HFFc6 (cell line): ENCODE measurements at regions not wholly inside any gene's neighbourhood (a gene's known extent, or its start where the extent isn't known, plus 50 kb on each side); places are given as distances from the start of the nearest gene placed in this dataset.
A peak's percentile ranks its signal among the peaks of the same experiment; 100 is the strongest.

Experiments
- DNase-seq: peaks from one replicate; pipeline ENCODE4 v3.0.0-alpha.2; 2018
- H3K27ac Mint-ChIP-seq: 2 replicates; pipeline ENCODE4 v1.8.0; 2020; ENCODE audit warnings: mild to moderate bottlenecking, mixed read lengths
- H3K27me3 Mint-ChIP-seq: 2 replicates; pipeline ENCODE4 v1.8.0; 2021; ENCODE audit warnings: mild to moderate bottlenecking, moderate library complexity, mixed read lengths; ENCODE audit not compliant: insufficient read depth
- H3K36me3 Mint-ChIP-seq: 2 replicates; pipeline ENCODE4 v1.8.0; 2021; ENCODE audit warnings: low read depth, mixed read lengths
- H3K4me1 Mint-ChIP-seq: 2 replicates; pipeline ENCODE4 v1.8.0; 2020; ENCODE audit warnings: low read depth, mixed read lengths
- H3K4me3 Mint-ChIP-seq: 2 replicates; pipeline ENCODE4 v1.8.0; 2020; ENCODE audit warnings: mild to moderate bottlenecking, moderate library complexity, mixed read lengths
- H3K9me3 Mint-ChIP-seq: 2 replicates; pipeline ENCODE4 v1.8.0; 2020; ENCODE audit warnings: mild to moderate bottlenecking, mixed read lengths
- TF ChIP-seq, protein P1 (sequence below): fragments of 200-600 bp; sonication (generic); IDR thresholded peaks from 2 replicates; pipeline ENCODE4 v1.5.0; 2021; ENCODE audit warnings: antibody characterized with exemption, mild to moderate bottlenecking

DNA sequence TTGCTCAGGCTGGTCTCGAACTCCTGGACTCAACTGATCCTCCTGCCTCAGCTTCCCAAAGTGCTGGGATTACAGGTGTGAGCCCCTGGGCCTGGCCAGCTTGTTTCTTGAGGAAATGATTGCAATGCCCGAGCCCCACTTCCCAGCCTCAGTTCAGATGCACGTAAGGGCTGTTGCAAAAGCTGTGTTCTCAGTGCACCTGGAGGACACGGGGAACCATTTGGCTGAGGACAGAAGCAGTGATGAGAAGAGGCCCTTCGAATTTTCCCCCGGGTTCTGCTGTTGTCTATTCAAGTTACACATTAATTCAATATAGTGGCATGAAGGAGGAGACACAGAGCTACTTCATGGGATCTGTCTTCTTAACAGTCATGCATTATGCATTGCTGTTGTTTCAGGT lies 78.8 kb upstream of the WDR26 start:
- H3K27me3 Mint-ChIP-seq = no peaks in the 10 kb centered on the region; the same call in none of the 2 replicates
- no peaks in the 10 kb centered on the region for H3K36me3 Mint-ChIP-seq
- TF ChIP-seq, protein P1, sequence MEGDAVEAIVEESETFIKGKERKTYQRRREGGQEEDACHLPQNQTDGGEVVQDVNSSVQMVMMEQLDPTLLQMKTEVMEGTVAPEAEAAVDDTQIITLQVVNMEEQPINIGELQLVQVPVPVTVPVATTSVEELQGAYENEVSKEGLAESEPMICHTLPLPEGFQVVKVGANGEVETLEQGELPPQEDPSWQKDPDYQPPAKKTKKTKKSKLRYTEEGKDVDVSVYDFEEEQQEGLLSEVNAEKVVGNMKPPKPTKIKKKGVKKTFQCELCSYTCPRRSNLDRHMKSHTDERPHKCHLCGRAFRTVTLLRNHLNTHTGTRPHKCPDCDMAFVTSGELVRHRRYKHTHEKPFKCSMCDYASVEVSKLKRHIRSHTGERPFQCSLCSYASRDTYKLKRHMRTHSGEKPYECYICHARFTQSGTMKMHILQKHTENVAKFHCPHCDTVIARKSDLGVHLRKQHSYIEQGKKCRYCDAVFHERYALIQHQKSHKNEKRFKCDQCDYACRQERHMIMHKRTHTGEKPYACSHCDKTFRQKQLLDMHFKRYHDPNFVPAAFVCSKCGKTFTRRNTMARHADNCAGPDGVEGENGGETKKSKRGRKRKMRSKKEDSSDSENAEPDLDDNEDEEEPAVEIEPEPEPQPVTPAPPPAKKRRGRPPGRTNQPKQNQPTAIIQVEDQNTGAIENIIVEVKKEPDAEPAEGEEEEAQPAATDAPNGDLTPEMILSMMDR = no peak
- H3K4me3 Mint-ChIP-seq = no peak overlapping the region
- no peak for DNase-seq
- H3K27ac Mint-ChIP-seq = no peak overlapping the region
- peaks cover 50% of the 10 kb centered on the region for H3K4me1 Mint-ChIP-seq
- no peaks in the 10 kb centered on the region for H3K9me3 Mint-ChIP-seq

GRCh38 chr1:224513787-224514209 lies 79.2 kb upstream of the WDR26 start:
- Mint-ChIP-seq H3K9me3 (no peaks in the 10 kb centered on the region), H3K36me3 (no peaks in the 10 kb centered on the region), H3K27me3 (no peaks in the 10 kb centered on the region; the same call in none of the 2 replicates), H3K4me3 (no peak overlapping the region), H3K27ac (peak overlapping the region; percentile 31), H3K4me1 (peaks cover 46% of the 10 kb centered on the region)
- TF ChIP-seq, protein P1 = peak; percentile 99
- DNase-seq = peak; percentile 70

DNA sequence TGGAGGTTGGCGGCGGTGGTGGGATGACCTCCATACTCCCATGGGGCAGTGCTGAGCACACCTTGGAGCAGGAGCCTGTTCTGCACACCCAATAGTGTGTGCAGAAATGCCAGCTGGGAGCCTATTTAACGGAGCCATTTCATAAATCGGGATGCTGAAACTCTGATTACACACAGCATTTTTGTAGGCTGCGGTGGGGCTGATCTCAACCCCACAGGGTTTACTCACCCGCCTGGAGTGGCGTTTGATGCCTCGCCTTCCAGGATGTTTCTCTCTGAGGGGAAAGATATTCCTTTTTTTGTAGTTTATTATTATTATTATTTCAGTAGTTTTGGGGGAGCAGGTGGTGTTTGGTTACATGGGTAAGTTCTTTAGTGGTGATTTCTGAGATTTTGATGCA lies 82.6 kb upstream of the WDR26 start:
- Mint-ChIP-seq H3K27ac (no peak overlapping the region), H3K36me3 (no peaks in the 10 kb centered on the region)

GRCh38 chr1:224518528-224518927 lies 83.9 kb upstream of the WDR26 start:
- no peak for DNase-seq
- no peak overlapping the region for H3K4me3 Mint-ChIP-seq
- H3K9me3 Mint-ChIP-seq = no peaks in the 10 kb centered on the region
- TF ChIP-seq, protein P1 = no peak
- H3K4me1 Mint-ChIP-seq = peaks cover 41% of the 10 kb centered on the region
- no peak overlapping the region for H3K27ac Mint-ChIP-seq
- H3K36me3 Mint-ChIP-seq = no peaks in the 10 kb centered on the region
- no peaks in the 10 kb centered on the region; the same call in 1 of the 2 replicates for H3K27me3 Mint-ChIP-seq

More for the DNA sequence above, 82.6 kb upstream of the WDR26 start:
- peaks cover 31% of the 10 kb centered on the region for H3K4me1 Mint-ChIP-seq
- no peak overlapping the region for H3K4me3 Mint-ChIP-seq
- TF ChIP-seq, protein P1 = no peak
- no peak for DNase-seq
- H3K9me3 Mint-ChIP-seq = no peaks in the 10 kb centered on the region
- H3K27me3 Mint-ChIP-seq = no peaks in the 10 kb centered on the region; the same call in 1 of the 2 replicates

DNA sequence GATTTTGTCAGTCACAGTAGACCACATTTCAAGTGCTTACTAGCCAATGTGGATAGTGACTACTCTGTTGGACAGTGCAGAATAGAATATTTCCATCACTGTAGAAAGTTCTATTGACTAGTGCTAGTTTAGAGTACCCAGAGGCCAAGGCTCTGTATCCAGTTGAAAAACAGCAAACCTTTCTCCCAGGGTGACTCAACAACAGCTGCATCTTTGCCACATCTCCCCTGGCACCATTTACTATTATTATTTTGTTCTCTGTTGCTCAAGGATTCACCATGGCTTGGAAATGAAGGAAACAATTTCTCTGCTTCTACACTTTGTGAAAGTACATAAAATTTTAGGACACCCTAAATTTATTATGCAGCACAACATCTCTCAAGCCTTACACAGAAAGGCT lies 85.3 kb upstream of the WDR26 start:
- H3K9me3 Mint-ChIP-seq = no peaks in the 10 kb centered on the region
- TF ChIP-seq, protein P1 = no peak
- peaks cover 42% of the 10 kb centered on the region for H3K4me1 Mint-ChIP-seq
- H3K27ac Mint-ChIP-seq = no peak overlapping the region
- H3K27me3 Mint-ChIP-seq = no peaks in the 10 kb centered on the region; the same call in 1 of the 2 replicates
- no peak for DNase-seq
- H3K4me3 Mint-ChIP-seq = no peak overlapping the region
- no peaks in the 10 kb centered on the region for H3K36me3 Mint-ChIP-seq

DNA sequence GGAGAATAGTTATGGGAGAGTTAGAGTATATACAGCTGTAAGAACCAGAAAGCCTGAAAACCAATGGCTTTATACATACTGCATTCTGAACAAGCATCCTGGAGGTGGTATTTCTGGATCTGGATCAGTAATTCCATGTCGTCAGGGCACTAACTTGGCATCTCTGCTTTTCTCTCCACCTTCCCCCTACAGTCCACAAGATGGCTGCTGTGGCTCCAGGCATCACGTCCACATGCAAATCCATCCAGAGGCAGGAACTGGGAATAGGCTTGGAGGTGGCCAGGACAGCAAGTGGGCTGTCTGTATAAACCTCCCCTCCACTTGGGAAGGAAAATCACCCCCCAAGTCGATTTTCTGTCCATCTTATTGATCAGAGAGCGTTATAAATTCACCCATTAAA lies 86.2 kb upstream of the WDR26 start:
- no peaks in the 10 kb centered on the region for H3K27me3 Mint-ChIP-seq
- DNase-seq = no peak
- H3K4me1 Mint-ChIP-seq = peaks cover 45% of the 10 kb centered on the region
- H3K27ac Mint-ChIP-seq = no peak overlapping the region
- no peak overlapping the region for H3K4me3 Mint-ChIP-seq
- H3K36me3 Mint-ChIP-seq = no peaks in the 10 kb centered on the region
- no peaks in the 10 kb centered on the region for H3K9me3 Mint-ChIP-seq
- TF ChIP-seq, protein P1 = no peak
